GM19438 (cell line): ENCODE measurements at regions not wholly inside any gene's neighbourhood (a gene's known extent, or its start where the extent isn't known, plus 50 kb on each side); places are given as distances from the start of the nearest gene placed in this dataset.

Source experiments
- ATAC-seq: cut with Tn5 transposase; IDR thresholded peaks from one replicate; pipeline ENCODE4 v1.9.1; 2021; ENCODE audit warnings: low read depth; ENCODE audit not compliant: unreplicated experiment

DNA sequence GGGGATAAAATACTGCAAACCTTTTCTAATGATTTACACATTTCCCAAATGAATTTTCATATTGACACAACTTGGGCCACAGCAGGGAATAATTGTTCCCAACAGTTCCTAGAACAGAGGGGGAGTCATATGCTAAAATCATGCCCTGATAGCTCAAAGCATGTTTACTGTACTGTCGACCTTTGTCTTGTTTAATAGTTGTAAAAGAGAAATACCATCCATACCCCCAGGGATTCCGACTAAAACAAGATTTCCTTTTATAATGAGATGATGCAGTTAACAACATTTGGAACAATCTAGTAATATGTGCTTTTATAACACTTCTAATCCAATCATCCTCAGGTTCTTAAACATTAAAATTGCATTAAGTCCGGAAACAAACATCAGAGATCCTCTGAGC is 759.7 kb downstream of the OLFM4 start:
- ATAC-seq: no peak

- no peak for ATAC-seq
These were observed 771.4 kb downstream of the OLFM4 start for GRCh38 chr13:53800011-53800410.

DNA sequence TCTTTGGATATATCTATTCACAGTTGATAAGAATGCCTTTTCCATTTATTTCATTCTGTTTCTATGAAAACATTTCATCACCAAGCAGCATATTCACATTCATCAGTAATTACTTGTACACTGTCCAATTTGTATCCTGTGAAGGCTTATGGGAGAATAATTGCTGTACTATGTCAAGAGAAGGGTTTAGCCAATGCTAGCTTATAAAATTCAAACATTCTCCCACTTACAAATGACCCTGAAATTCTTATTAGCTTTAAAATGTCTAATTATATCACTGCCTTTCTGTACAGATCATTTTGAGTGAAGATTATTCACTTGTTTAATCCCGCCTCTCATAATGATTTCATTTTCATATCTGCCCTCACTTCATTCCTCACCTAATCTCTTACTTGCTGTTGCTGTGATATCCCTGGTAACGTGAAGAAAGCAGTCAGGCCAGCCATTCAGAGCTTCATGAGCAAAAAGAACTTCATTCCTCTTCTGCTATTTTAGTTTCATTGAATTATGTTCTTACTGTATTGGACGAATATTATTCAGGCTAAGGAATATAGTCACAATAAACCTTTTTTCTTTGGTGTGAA is 778.7 kb downstream of the OLFM4 start:
- no peak for ATAC-seq

GRCh38 chr13:53821632-53822031 is 793.0 kb downstream of the OLFM4 start:
- ATAC-seq: no peak

GRCh38 chr13:53822136-53822535 is 793.5 kb downstream of the OLFM4 start:
- ATAC-seq: no peak

GRCh38 chr13:53839461-53839860 is 810.8 kb downstream of the OLFM4 start:
- no peak for ATAC-seq

DNA sequence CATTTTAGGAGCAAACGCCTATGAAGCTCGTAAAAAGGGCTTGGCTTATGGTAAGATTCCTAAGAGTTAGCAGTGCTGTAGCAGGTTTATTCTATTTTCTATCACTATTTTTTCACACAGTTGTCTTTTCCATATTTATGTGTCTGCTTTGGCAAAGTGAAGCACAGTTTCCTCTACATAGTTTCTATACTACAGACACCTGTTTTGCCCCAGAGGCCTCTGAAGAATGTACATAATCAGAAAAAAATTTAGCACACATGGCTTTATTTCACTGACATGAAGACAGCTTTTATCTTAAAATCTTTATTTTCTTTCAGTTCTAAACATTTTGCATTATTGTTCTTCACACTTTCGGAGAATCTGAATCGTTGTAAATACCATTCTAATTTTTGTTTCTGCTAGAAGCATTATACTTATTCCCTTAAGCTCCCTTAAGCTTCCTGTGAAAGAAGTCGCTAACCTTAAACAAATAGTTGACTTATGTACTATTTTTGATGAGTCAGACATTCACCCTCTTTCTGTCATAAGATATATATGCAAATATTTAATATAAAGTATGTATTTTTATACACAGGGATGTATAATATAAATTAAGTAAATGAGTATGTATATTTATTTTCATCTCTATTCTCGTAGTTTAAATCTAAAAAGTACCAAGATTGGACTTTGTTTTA is 816.0 kb downstream of the OLFM4 start:
- no peak for ATAC-seq

- ATAC-seq: no peak
These were observed 818.9 kb downstream of the OLFM4 start for GRCh38 chr13:53847502-53847901.

DNA sequence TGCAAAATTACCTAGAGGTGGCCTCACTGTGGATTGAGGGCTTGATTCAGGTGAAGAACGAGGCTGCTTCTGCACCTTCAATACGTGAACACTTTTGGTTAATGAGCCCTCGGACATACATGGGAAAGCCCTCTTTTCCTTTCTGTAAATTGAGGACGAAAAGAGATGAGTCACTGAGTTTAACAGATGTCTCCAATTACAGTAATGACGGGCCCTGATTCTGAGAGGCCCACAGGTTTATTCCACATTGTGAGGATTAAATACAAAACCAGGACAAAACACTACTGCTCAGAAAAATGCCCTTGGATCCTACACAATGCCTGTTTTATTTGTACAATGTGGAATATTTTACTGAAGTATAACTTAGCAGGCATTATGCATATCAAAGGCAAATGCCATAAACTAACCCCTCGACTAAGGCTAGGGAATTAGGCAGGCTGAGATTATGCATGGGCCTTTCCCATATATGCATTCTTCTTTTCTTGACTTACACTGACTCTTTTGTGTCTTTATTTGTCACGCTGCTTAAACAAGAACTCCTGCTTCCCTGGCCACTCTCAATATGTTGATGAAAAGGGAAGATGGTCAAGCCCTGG is 819.9 kb downstream of the OLFM4 start:
- no peak for ATAC-seq

GRCh38 chr13:53854321-53854720 is 825.7 kb downstream of the OLFM4 start:
- ATAC-seq: no peak

DNA sequence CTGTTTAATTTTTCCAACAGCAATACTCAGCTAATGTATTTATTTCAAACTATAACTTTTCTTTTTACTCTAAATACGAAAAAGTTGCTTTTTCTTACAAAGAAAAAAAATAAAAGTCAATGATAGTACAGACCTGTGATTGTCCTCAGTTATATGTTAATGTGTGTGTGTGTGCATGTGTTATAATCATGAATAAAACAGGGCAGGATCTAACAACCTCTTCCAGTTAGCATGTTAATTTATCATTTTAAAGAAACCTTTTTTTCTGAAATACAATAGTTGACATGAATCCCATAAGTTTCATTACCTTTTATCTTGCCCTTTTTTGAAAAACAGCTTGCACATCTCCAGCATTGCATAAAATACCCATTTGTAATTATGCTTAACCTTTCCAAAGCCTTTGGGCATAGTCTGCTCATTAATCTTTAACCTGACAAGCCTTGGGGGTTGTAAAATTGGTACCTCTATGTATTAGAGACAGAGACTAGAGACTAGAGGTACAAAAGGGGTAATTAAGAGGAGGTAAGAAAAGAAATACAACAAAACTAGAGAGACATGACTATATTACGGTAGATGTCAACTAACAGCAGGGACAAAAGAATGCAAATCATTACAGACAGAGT is 828.1 kb downstream of the OLFM4 start:
- ATAC-seq: no peak

GRCh38 chr13:53863520-53863919 is 834.9 kb downstream of the OLFM4 start:
- no peak for ATAC-seq

GRCh38 chr13:53873558-53873957 is 844.9 kb downstream of the OLFM4 start:
- no peak for ATAC-seq

- ATAC-seq: no peak
These were observed 850.2 kb downstream of the OLFM4 start for GRCh38 chr13:53878861-53879260.

GRCh38 chr13:53885997-53886396 is 857.4 kb downstream of the OLFM4 start:
- ATAC-seq: no peak

- ATAC-seq: no peak
These were observed 862.1 kb downstream of the OLFM4 start for GRCh38 chr13:53890696-53891095.

DNA sequence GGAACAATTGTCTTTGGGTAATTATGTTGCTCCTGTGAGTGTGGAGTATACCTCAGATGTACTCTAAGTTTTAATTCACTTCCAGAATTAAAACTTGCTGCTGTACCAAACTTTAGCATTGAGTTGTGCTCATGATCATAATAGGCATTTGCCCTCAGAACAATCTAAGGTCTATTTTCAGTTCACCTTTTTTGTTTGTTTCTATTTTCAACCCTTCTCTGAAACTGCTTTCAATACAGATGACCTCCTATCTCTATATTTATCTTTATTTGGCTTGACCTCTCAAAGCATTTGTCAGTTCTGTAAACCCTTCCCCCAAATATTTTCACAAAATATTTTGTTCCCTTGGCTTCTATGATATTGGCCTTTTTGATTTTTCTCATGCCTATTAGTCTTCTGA is 873.0 kb downstream of the OLFM4 start:
- no peak for ATAC-seq

GRCh38 chr13:53907891-53908290 is 879.3 kb downstream of the OLFM4 start:
- ATAC-seq: no peak

GRCh38 chr13:53920916-53921315 is 892.3 kb downstream of the OLFM4 start:
- ATAC-seq: no peak

GRCh38 chr13:53921473-53921872 is 892.9 kb downstream of the OLFM4 start:
- no peak for ATAC-seq

- ATAC-seq: no peak
These were observed 913.1 kb downstream of the OLFM4 start for GRCh38 chr13:53941588-53942190.
